Suprapubic skin (tissue), 4 donors: ENCODE measurements at regions not wholly inside any gene's neighbourhood (a gene's known extent, or its start where the extent isn't known, plus 50 kb on each side); places are given as distances from the start of the nearest gene placed in this dataset.
"Not testable (repeated sequence)": the region's sequence is repeated elsewhere in the genome, so short reads cannot be mapped to it uniquely, and the experiment has no call there.

Experiments used
- DNase-seq, 2 donors: peaks; one replicate each; pipeline ENCODE4 v3.0.0-alpha.2; 2019; ENCODE audit warnings: low spot score in 2 of 2
- H3K27ac ChIP-seq: fragments of 200-600 bp; sonication (generic); one replicate; pipeline ENCODE4 v1.5.1; 2019
- H3K27me3 ChIP-seq: fragments of 200-600 bp; sonication (generic); one replicate; pipeline ENCODE4 v1.5.1; 2019
- H3K36me3 ChIP-seq: fragments of 200-600 bp; sonication (generic); one replicate; pipeline ENCODE4 v1.5.1; 2019
- H3K4me1 ChIP-seq: fragments of 200-600 bp; sonication (generic); one replicate; pipeline ENCODE4 v1.5.1; 2019
- H3K4me3 ChIP-seq: fragments of 200-600 bp; sonication (generic); one replicate; pipeline ENCODE4 v1.5.1; 2019; ENCODE audit warnings: mild to moderate bottlenecking
- H3K9me3 ChIP-seq: fragments of 200-600 bp; sonication (generic); one replicate; pipeline ENCODE4 v1.5.1; 2019
- CTCF ChIP-seq, 2 donors: fragments of 200-600 bp in 1 of 2; fragments of 450-650 bp in 1 of 2; sonication (generic) in 1 of 2; IDR thresholded peaks; one replicate each; pipeline ENCODE4 v1.5.1; 2016 to 2019; ENCODE audit warnings: antibody characterized with exemption in 2 of 2, mild to moderate bottlenecking in 1 of 2, moderate library complexity in 1 of 2
- EP300 ChIP-seq: sonication (generic); formaldehyde crosslinking; IDR thresholded peaks from one replicate; pipeline ENCODE4 v1.6.1; 2017; ENCODE audit warnings: antibody characterized with exemption
- POLR2A ChIP-seq, 2 donors: fragments of 450-650 bp; IDR thresholded peaks; one replicate each; pipeline ENCODE4 v1.6.1; 2017; ENCODE audit warnings: antibody characterized with exemption in 2 of 2, mild to moderate bottlenecking in 2 of 2, moderate library complexity in 2 of 2
- POLR2AphosphoS5 ChIP-seq, 3 donors: sonication (generic); formaldehyde crosslinking; IDR thresholded peaks; one replicate each; pipeline ENCODE4 v1.6.1; 2017; ENCODE audit warnings: antibody characterized with exemption in 3 of 3
- WGBS: methylation state at CpG from one replicate; pipeline ENCODE4 v1.1.5; 2018; 5-methylcytosine and 5-hydroxymethylcytosine counted together

GRCh38 chr20:54793291-54793992, 318.0 kb downstream of the DOK5 start:
- H3K9me3 ChIP-seq: peaks cover 6% of the 10 kb centered on the region
- H3K36me3 ChIP-seq: no peaks in the 10 kb centered on the region
- H3K4me1 ChIP-seq: no peaks in the 10 kb centered on the region
- no peak for TF ChIP-seq POLR2A (IDR thresholded peaks at IDR 0.05)
- no peak for TF ChIP-seq CTCF (IDR thresholded peaks at IDR 0.05)
- TF ChIP-seq EP300: no peak
- TF ChIP-seq POLR2AphosphoS5 (IDR thresholded peaks at IDR 0.05): no peak
- no peak overlapping the region for H3K27ac ChIP-seq
- WGBS: 85% methylated on average over 7 of the region's 9 CpGs
- DNase-seq: no peak
- H3K4me3 ChIP-seq: no peak overlapping the region
- H3K27me3 ChIP-seq: no peaks in the 10 kb centered on the region

- Histone ChIP-seq H3K4me1 (no peaks in the 10 kb centered on the region), H3K27me3 (no peaks in the 10 kb centered on the region), H3K36me3 (no peaks in the 10 kb centered on the region), H3K9me3 (peaks cover 6% of the 10 kb centered on the region), H3K4me3 (no peak overlapping the region), H3K27ac (no peak overlapping the region)
- DNase-seq: no peak
- TF ChIP-seq EP300 (no peak), POLR2A (IDR thresholded peaks at IDR 0.05) (no peak), POLR2AphosphoS5 (IDR thresholded peaks at IDR 0.05) (no peak), CTCF (IDR thresholded peaks at IDR 0.05) (no peak)
- 55% methylated on average over 2 of the region's 2 CpGs for WGBS
Observed at GRCh38 chr20:54792688-54793087, 317.3 kb downstream of the DOK5 start.

- H3K27me3 ChIP-seq, H3K4me3 ChIP-seq, DNase-seq, H3K4me1 ChIP-seq, H3K27ac ChIP-seq, H3K9me3 ChIP-seq, H3K36me3 ChIP-seq: not testable (repeated sequence)
- WGBS: 95% methylated on average over 4 of the region's 4 CpGs
Observed at GRCh38 chr20:54788260-54788659, 312.9 kb downstream of the DOK5 start.

- H3K9me3 ChIP-seq, H3K36me3 ChIP-seq, H3K27me3 ChIP-seq, H3K27ac ChIP-seq, DNase-seq, H3K4me3 ChIP-seq, H3K4me1 ChIP-seq: not testable (repeated sequence)
- 93% methylated on average over 5 of the region's 9 CpGs for WGBS
Observed at GRCh38 chr20:54782758-54783157, 307.4 kb downstream of the DOK5 start.

- Histone ChIP-seq H3K36me3 (no peaks in the 10 kb centered on the region), H3K9me3 (no peaks in the 10 kb centered on the region), H3K4me1 (no peaks in the 10 kb centered on the region), H3K4me3 (no peak overlapping the region), H3K27ac (no peak overlapping the region), H3K27me3 (no peaks in the 10 kb centered on the region)
- WGBS: 75% methylated on average over 5 of the region's 5 CpGs
- no peak for DNase-seq
- no peak for TF ChIP-seq POLR2AphosphoS5 (IDR thresholded peaks at IDR 0.05)
- no peak for TF ChIP-seq POLR2A (IDR thresholded peaks at IDR 0.05)
- TF ChIP-seq CTCF (IDR thresholded peaks at IDR 0.05): no peak
- TF ChIP-seq EP300: no peak
Observed at GRCh38 chr20:54774426-54774825, 299.0 kb downstream of the DOK5 start.

- TF ChIP-seq CTCF (IDR thresholded peaks at IDR 0.05): no peak
- no peak for TF ChIP-seq POLR2A (IDR thresholded peaks at IDR 0.05)
- no peak for TF ChIP-seq POLR2AphosphoS5 (IDR thresholded peaks at IDR 0.05)
- no peak for TF ChIP-seq EP300
- no peak overlapping the region for H3K27ac ChIP-seq
Observed at GRCh38 chr20:54773643-54774000, 298.2 kb downstream of the DOK5 start.

More at GRCh38 chr20:54773643-54774000, 298.2 kb downstream of the DOK5 start:
- DNase-seq: no peak
- Histone ChIP-seq H3K36me3 (no peaks in the 10 kb centered on the region), H3K27me3 (no peaks in the 10 kb centered on the region), H3K4me3 (no peak overlapping the region), H3K9me3 (no peaks in the 10 kb centered on the region), H3K4me1 (no peaks in the 10 kb centered on the region)
- 95% methylated on average over 8 of the region's 8 CpGs for WGBS
